ENCODE measurements at regions not wholly inside any gene's neighbourhood (a gene's known extent, or its start where the extent isn't known, plus 50 kb on each side); places are given as distances from the start of the nearest gene placed in this dataset.

- Histone ChIP-seq H3K27ac (ENCODE audit: low read depth, low read length, poor library complexity, severe bottlenecking) (no peak overlapping the region), H2AFZ (ENCODE audit: low read length) (no peak overlapping the region), H3K79me2 (ENCODE audit: insufficient read depth, low read length) (no peaks in the 10 kb centered on the region), H3K36me3 (ENCODE audit: insufficient read depth, low read length) (no peaks in the 10 kb centered on the region), H3K9ac (ENCODE audit: low read length) (no peak overlapping the region), H3K9me2 (ENCODE audit: low read depth, low read length) (no peaks in the 10 kb centered on the region), H3K4me1 (ENCODE audit: insufficient read depth, low read length, severe bottlenecking) (no peaks in the 10 kb centered on the region), H3F3A (ENCODE audit: insufficient read depth, low read length) (no peaks in the 10 kb centered on the region), H3K27me3 (ENCODE audit: insufficient read depth, low read length) (no peaks in the 10 kb centered on the region), H4K20me1 (ENCODE audit: insufficient read depth, low read length) (no peaks in the 10 kb centered on the region), H3K9me3 (ENCODE audit: low read length) (no peaks in the 10 kb centered on the region), H3K4me2 (ENCODE audit: low read length) (no peak overlapping the region), H3K4me3 (ENCODE audit: low read depth, low read length, poor library complexity, severe bottlenecking) (no peak overlapping the region)
- no peak for TF ChIP-seq CTCF (IDR thresholded peaks at IDR 0.05; ENCODE audit: low read length)
- no peak for TF ChIP-seq EZH2 (IDR thresholded peaks at IDR 0.05; ENCODE audit: borderline replicate concordance, low read length)
Measured at GRCh38 chr5:39800042-39800601, 375.3 kb upstream of the DAB2 start.

GRCh38 chr5:39799242-39799641, 374.5 kb upstream of the DAB2 start:
- Histone ChIP-seq H3K27ac (ENCODE audit: low read depth, low read length, poor library complexity, severe bottlenecking) (no peak overlapping the region), H3K27me3 (ENCODE audit: insufficient read depth, low read length) (no peaks in the 10 kb centered on the region), H3K4me3 (ENCODE audit: low read depth, low read length, poor library complexity, severe bottlenecking) (no peak overlapping the region), H3K79me2 (ENCODE audit: insufficient read depth, low read length) (no peaks in the 10 kb centered on the region), H2AFZ (ENCODE audit: low read length) (no peak overlapping the region), H3K9me2 (ENCODE audit: low read depth, low read length) (no peaks in the 10 kb centered on the region), H3K4me1 (ENCODE audit: insufficient read depth, low read length, severe bottlenecking) (no peaks in the 10 kb centered on the region), H3K9ac (ENCODE audit: low read length) (no peak overlapping the region), H3F3A (ENCODE audit: insufficient read depth, low read length) (no peaks in the 10 kb centered on the region), H3K36me3 (ENCODE audit: insufficient read depth, low read length) (no peaks in the 10 kb centered on the region), H3K9me3 (ENCODE audit: low read length) (no peaks in the 10 kb centered on the region), H3K4me2 (ENCODE audit: low read length) (no peak overlapping the region), H4K20me1 (ENCODE audit: insufficient read depth, low read length) (no peaks in the 10 kb centered on the region)
- no peak for TF ChIP-seq CTCF (IDR thresholded peaks at IDR 0.05; ENCODE audit: low read length)
- no peak for TF ChIP-seq EZH2 (IDR thresholded peaks at IDR 0.05; ENCODE audit: borderline replicate concordance, low read length)

GRCh38 chr5:39794513-39795210, 369.9 kb upstream of the DAB2 start:
- no peak overlapping the region for H3K27ac ChIP-seq (ENCODE audit: low read depth, low read length, poor library complexity, severe bottlenecking)
- no peaks in the 10 kb centered on the region for H3F3A ChIP-seq (ENCODE audit: insufficient read depth, low read length)
- no peaks in the 10 kb centered on the region for H3K27me3 ChIP-seq (ENCODE audit: insufficient read depth, low read length)
- H2AFZ ChIP-seq (ENCODE audit: low read length), result no peak overlapping the region
- H4K20me1 ChIP-seq (ENCODE audit: insufficient read depth, low read length), result no peaks in the 10 kb centered on the region
- no peaks in the 10 kb centered on the region for H3K9me2 ChIP-seq (ENCODE audit: low read depth, low read length)
- no peak overlapping the region for H3K9ac ChIP-seq (ENCODE audit: low read length)
- H3K4me2 ChIP-seq (ENCODE audit: low read length), result no peak overlapping the region
- no peaks in the 10 kb centered on the region for H3K4me1 ChIP-seq (ENCODE audit: insufficient read depth, low read length, severe bottlenecking)
- no peaks in the 10 kb centered on the region for H3K79me2 ChIP-seq (ENCODE audit: insufficient read depth, low read length)
- no peak overlapping the region for H3K4me3 ChIP-seq (ENCODE audit: low read depth, low read length, poor library complexity, severe bottlenecking)
- TF ChIP-seq EZH2 (IDR thresholded peaks at IDR 0.05; ENCODE audit: borderline replicate concordance, low read length), result no peak
- no peak for TF ChIP-seq CTCF (IDR thresholded peaks at IDR 0.05; ENCODE audit: low read length)
- H3K36me3 ChIP-seq (ENCODE audit: insufficient read depth, low read length), result no peaks in the 10 kb centered on the region
- no peaks in the 10 kb centered on the region for H3K9me3 ChIP-seq (ENCODE audit: low read length)
